Neural cell (in vitro differentiated cells): ENCODE measurements at regions not wholly inside any gene's neighbourhood (a gene's known extent, or its start where the extent isn't known, plus 50 kb on each side); places are given as distances from the start of the nearest gene placed in this dataset.

ENCODE experiments used
- CTCF ChIP-seq: fragments of 450-650 bp; IDR thresholded peaks from 2 replicates; pipeline ENCODE4 v1.5.1; 2014; ENCODE audit warnings: antibody characterized with exemption, mild to moderate bottlenecking, moderate library complexity; ENCODE audit not compliant: poor library complexity, severe bottlenecking
- EP300 ChIP-seq: fragments of 450-650 bp; conservative IDR thresholded peaks from 2 replicates; pipeline ENCODE4 v1.6.1; 2014; ENCODE audit warnings: antibody characterized with exemption, mild to moderate bottlenecking, moderate library complexity; ENCODE audit not compliant: poor library complexity, severe bottlenecking
- EZH2 ChIP-seq: fragments of 200-600, 300-800 bp; shearing (Covaris generic), sonication (generic); IDR thresholded peaks from 2 replicates; pipeline ENCODE4 v1.6.1; 2014; ENCODE audit warnings: antibody characterized with exemption, low read length, borderline replicate concordance, mild to moderate bottlenecking; ENCODE audit not compliant: insufficient read depth, poor library complexity, severe bottlenecking
- POLR2AphosphoS5 ChIP-seq: IDR thresholded peaks from 2 replicates; pipeline ENCODE4 v1.6.1; 2012

- TF ChIP-seq POLR2AphosphoS5 (no peak), EP300 (no peak), CTCF (no peak), EZH2 (no peak)
Observed at GRCh38 chr21:28332796-28333195, 659.9 kb downstream of the LTN1 start.
